Tibial nerve (tissue), 4 donors: ENCODE measurements at regions not wholly inside any gene's neighbourhood (a gene's known extent, or its start where the extent isn't known, plus 50 kb on each side); places are given as distances from the start of the nearest gene placed in this dataset. TPM values are rescaled to one million over a fixed set of nuclear protein-coding genes. Genes with fewer than 3 reads are reported as not detected.

Experiments used
- DNase-seq, 2 donors: peaks; one replicate each; pipeline ENCODE4 v3.0.0-alpha.2; 2019; ENCODE audit warnings: low spot score in 2 of 2
- H3K27ac ChIP-seq, 4 donors: fragments of 200-600 bp; sonication (generic) in 3 of 4; one replicate each; pipeline ENCODE4 v1.5.1; 2017 to 2019; ENCODE audit warnings: mild to moderate bottlenecking in 1 of 4
- H3K27me3 ChIP-seq, 2 donors: fragments of 200-600 bp; sonication (generic) in 1 of 2; one replicate each; pipeline versions ENCODE4 v1.5.1 to v1.6.0; 2017 to 2019
- H3K36me3 ChIP-seq, 3 donors: fragments of 200-600 bp; sonication (generic); one replicate each; pipeline ENCODE4 v1.5.1; 2018 to 2019
- H3K4me1 ChIP-seq, 4 donors: fragments of 200-600 bp; sonication (generic) in 3 of 4; one replicate each; pipeline ENCODE4 v1.5.1; 2017 to 2019
- H3K4me3 ChIP-seq, 4 donors: fragments of 200-600 bp; sonication (generic) in 3 of 4; one replicate each; pipeline ENCODE4 v1.5.1; 2017 to 2019; ENCODE audit warnings: mild to moderate bottlenecking in 1 of 4, moderate library complexity in 1 of 4
- H3K9me3 ChIP-seq, 4 donors: fragments of 200-600 bp; sonication (generic) in 3 of 4; one replicate each; pipeline ENCODE4 v1.5.1; 2017 to 2019
- EP300 ChIP-seq, 2 donors: sonication (generic); formaldehyde crosslinking; IDR thresholded peaks; one replicate each; pipeline ENCODE4 v1.6.1; 2017; ENCODE audit warnings: antibody characterized with exemption in 2 of 2, mild to moderate bottlenecking in 1 of 2
- POLR2A ChIP-seq, 2 donors: fragments of 450-650 bp; IDR thresholded peaks; one replicate each; pipeline ENCODE4 v1.6.1; 2017; ENCODE audit warnings: antibody characterized with exemption in 2 of 2, mild to moderate bottlenecking in 2 of 2, moderate library complexity in 2 of 2
- WGBS, 2 donors: methylation state at CpG; one replicate each; pipeline ENCODE4 v1.1.5; 2018; 5-methylcytosine and 5-hydroxymethylcytosine counted together
- small RNA-seq: library from RNA; depleted of rRNA; stranded (forward); fragments of <200 nt; gene quantifications from one replicate; pipeline ENCODE3, GENCODE V24; 2016
- TF ChIP-seq, protein P1 (sequence below), 5 experiments: fragments of 200-600 bp in 3 of 5; fragments of 450-650 bp in 2 of 5; sonication (generic) in 3 of 5; IDR thresholded peaks; one replicate each; pipeline ENCODE4 v1.5.1; 2016 to 2019; ENCODE audit warnings: antibody characterized with exemption in 5 of 5, mild to moderate bottlenecking in 3 of 5, moderate library complexity in 2 of 5

- 74 to 76% methylated on average over 4 of the region's 4 CpGs for WGBS, 2 donors
- no peak for DNase-seq
- no peaks in the 10 kb centered on the region for H3K4me1 ChIP-seq
- TF ChIP-seq EP300 (IDR thresholded peaks at IDR 0.05) (no peak), POLR2A (IDR thresholded peaks at IDR 0.05) (no peak)
- TF ChIP-seq, protein P1, sequence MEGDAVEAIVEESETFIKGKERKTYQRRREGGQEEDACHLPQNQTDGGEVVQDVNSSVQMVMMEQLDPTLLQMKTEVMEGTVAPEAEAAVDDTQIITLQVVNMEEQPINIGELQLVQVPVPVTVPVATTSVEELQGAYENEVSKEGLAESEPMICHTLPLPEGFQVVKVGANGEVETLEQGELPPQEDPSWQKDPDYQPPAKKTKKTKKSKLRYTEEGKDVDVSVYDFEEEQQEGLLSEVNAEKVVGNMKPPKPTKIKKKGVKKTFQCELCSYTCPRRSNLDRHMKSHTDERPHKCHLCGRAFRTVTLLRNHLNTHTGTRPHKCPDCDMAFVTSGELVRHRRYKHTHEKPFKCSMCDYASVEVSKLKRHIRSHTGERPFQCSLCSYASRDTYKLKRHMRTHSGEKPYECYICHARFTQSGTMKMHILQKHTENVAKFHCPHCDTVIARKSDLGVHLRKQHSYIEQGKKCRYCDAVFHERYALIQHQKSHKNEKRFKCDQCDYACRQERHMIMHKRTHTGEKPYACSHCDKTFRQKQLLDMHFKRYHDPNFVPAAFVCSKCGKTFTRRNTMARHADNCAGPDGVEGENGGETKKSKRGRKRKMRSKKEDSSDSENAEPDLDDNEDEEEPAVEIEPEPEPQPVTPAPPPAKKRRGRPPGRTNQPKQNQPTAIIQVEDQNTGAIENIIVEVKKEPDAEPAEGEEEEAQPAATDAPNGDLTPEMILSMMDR (IDR thresholded peaks at IDR 0.05): no peak
- no peak overlapping the region for H3K27ac ChIP-seq
- no peaks in the 10 kb centered on the region for H3K36me3 ChIP-seq
- H3K9me3 ChIP-seq: no peaks in the 10 kb centered on the region
- no peak overlapping the region for H3K4me3 ChIP-seq
- H3K27me3 ChIP-seq: no peaks in the 10 kb centered on the region
Observed at GRCh38 chr14:28703482-28703881, 63.1 kb upstream of the FOXG1 start.

DNA sequence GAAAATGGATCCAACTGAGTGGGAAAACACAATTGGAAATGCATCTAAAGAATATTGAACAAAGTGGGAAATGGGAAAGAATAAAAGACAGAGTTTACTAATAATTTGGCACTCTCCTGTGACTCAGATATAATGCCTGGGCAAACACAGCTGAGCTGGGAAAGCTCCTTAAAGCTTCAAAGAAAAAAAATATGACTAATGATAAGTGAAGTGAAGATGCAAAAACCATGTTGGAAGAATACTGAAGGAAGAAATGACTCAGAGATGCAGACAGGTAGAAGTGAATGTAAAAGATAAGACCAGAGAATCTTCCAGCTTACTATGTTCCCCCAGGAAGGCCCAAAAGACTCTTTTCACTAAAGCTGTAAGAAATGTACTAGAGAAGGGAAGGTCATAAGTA, 62.4 kb upstream of the FOXG1 start:
- Histone ChIP-seq H3K4me3 (no peak overlapping the region), H3K27me3 (no peaks in the 10 kb centered on the region), H3K36me3 (no peaks in the 10 kb centered on the region), H3K9me3 (no peaks in the 10 kb centered on the region), H3K27ac (no peak overlapping the region), H3K4me1 (no peaks in the 10 kb centered on the region)
- no peak for DNase-seq
- TF ChIP-seq, protein P1 (IDR thresholded peaks at IDR 0.05): no peak
- TF ChIP-seq POLR2A (IDR thresholded peaks at IDR 0.05): no peak
- TF ChIP-seq EP300 (IDR thresholded peaks at IDR 0.05): no peak

GRCh38 chr14:28707814-28708213, 58.8 kb upstream of the FOXG1 start:
- Histone ChIP-seq H3K27me3 (no peaks in the 10 kb centered on the region), H3K4me1 (no peaks in the 10 kb centered on the region), H3K9me3 (peaks cover 0 to 2% (median 0%) of the 10 kb centered on the region in 4 donors), H3K36me3 (no peaks in the 10 kb centered on the region), H3K4me3 (no peak overlapping the region), H3K27ac (no peak overlapping the region)
- TF ChIP-seq, protein P1 (IDR thresholded peaks at IDR 0.05): no peak
- TF ChIP-seq EP300 (IDR thresholded peaks at IDR 0.05): no peak
- 42 to 44% methylated on average over 2 of the region's 2 CpGs for WGBS, 2 donors
- DNase-seq: no peak

- peaks cover 0 to 3% (median 0%) of the 10 kb centered on the region in 4 donors for H3K9me3 ChIP-seq
- no peak overlapping the region for H3K4me3 ChIP-seq
- TF ChIP-seq, protein P1 (IDR thresholded peaks at IDR 0.05): no peak
- TF ChIP-seq POLR2A (IDR thresholded peaks at IDR 0.05) (no peak), EP300 (IDR thresholded peaks at IDR 0.05) (no peak)
- 62 to 68% methylated on average over 2 of the region's 2 CpGs for WGBS, 2 donors
- H3K27me3 ChIP-seq: no peaks in the 10 kb centered on the region
- H3K27ac ChIP-seq: no peak overlapping the region
- H3K36me3 ChIP-seq: no peaks in the 10 kb centered on the region
- no peak for DNase-seq
- H3K4me1 ChIP-seq: no peaks in the 10 kb centered on the region
Observed at GRCh38 chr14:28709571-28710305, 56.8 kb upstream of the FOXG1 start.

Small RNA genes in the stretch of these regions (small RNA-seq; reads per million reads assigned to genes)
- gene EIF4A1P12 (not detected), gene MIR3171 (not detected), gene MIR4307 (not detected)
